Thymus (tissue), 11 donors: ENCODE measurements at regions not wholly inside any gene's neighbourhood (a gene's known extent, or its start where the extent isn't known, plus 50 kb on each side); places are given as distances from the start of the nearest gene placed in this dataset.
A peak's percentile ranks its signal among the peaks of the same experiment; 100 is the strongest.

Experiments used
- DNase-seq, 9 donors: peaks; one replicate each; pipeline ENCODE4 v3.0.0-alpha.2; 2013; ENCODE audit warnings: low spot score in 9 of 9, low read depth in 6 of 9, missing footprints in 1 of 9
- H3K27ac ChIP-seq, 2 donors: one replicate each; pipeline ENCODE4 v1.5.1; 2013; ENCODE audit warnings: control low read depth in 1 of 2, low read depth in 1 of 2, low read length in 1 of 2, mild to moderate bottlenecking in 1 of 2, moderate library complexity in 1 of 2
- H3K27me3 ChIP-seq, 2 donors: one replicate each; pipeline ENCODE4 v1.5.1; 2013; ENCODE audit warnings: low read length in 1 of 2; ENCODE audit not compliant: control insufficient read depth in 2 of 2, insufficient read depth in 1 of 2
- H3K36me3 ChIP-seq, 2 donors: one replicate each; pipeline ENCODE4 v1.5.1; 2013; ENCODE audit warnings: low read length in 1 of 2, mild to moderate bottlenecking in 1 of 2, moderate library complexity in 1 of 2; ENCODE audit not compliant: control insufficient read depth in 2 of 2, insufficient read depth in 2 of 2
- H3K4me1 ChIP-seq, 2 donors: one replicate each; pipeline ENCODE4 v1.5.1; 2013; ENCODE audit warnings: low read length in 2 of 2; ENCODE audit not compliant: control insufficient read depth in 2 of 2, insufficient read depth in 2 of 2
- H3K4me3 ChIP-seq, 2 donors: one replicate each; pipeline ENCODE4 v1.5.1; 2013; ENCODE audit warnings: low read length in 2 of 2, control low read depth in 1 of 2, mild to moderate bottlenecking in 1 of 2
- H3K9me3 ChIP-seq, 2 donors: one replicate each; pipeline ENCODE4 v1.5.1; 2013; ENCODE audit warnings: low read length in 1 of 2, mild to moderate bottlenecking in 1 of 2; ENCODE audit not compliant: control insufficient read depth in 2 of 2, insufficient read depth in 1 of 2
- WGBS: extraction: QIAGEN DNeasy Blood & Tissue Kit; methylation state at CpG from one replicate; pipeline ENCODE4 v1.1.7; 2013; 5-methylcytosine and 5-hydroxymethylcytosine counted together
- donor health status: healthy.

- no peak for DNase-seq
- no peaks in the 10 kb centered on the region for H3K4me1 ChIP-seq
- no peaks in the 10 kb centered on the region for H3K27me3 ChIP-seq
- no peak overlapping the region for H3K27ac ChIP-seq
- H3K9me3 ChIP-seq, result no peaks in the 10 kb centered on the region
- WGBS, result 88% methylated on average over 7 of the region's 7 CpGs
- H3K36me3 ChIP-seq, result no peaks in the 10 kb centered on the region
- no peak overlapping the region for H3K4me3 ChIP-seq
Measured at GRCh38 chr12:46438719-46439319, 66.2 kb upstream of the SLC38A2 start.

GRCh38 chr12:46438256-46438655 lies 65.7 kb upstream of the SLC38A2 start:
- H3K27ac ChIP-seq, result no peak overlapping the region
- no peak for DNase-seq
- H3K9me3 ChIP-seq, result no peaks in the 10 kb centered on the region
- H3K36me3 ChIP-seq, result no peaks in the 10 kb centered on the region
- no peak overlapping the region for H3K4me3 ChIP-seq
- no peaks in the 10 kb centered on the region for H3K4me1 ChIP-seq
- 98% methylated on average over 4 of the region's 4 CpGs for WGBS
- H3K27me3 ChIP-seq, result no peaks in the 10 kb centered on the region

- Histone ChIP-seq H3K4me1 (no peaks in the 10 kb centered on the region), H3K9me3 (no peaks in the 10 kb centered on the region), H3K27me3 (no peaks in the 10 kb centered on the region), H3K27ac (no peak overlapping the region), H3K4me3 (no peak overlapping the region), H3K36me3 (no peaks in the 10 kb centered on the region)
- WGBS, result 96% methylated on average over 2 of the region's 2 CpGs
- DNase-seq, result no peak
Measured at GRCh38 chr12:46437469-46437868, 64.9 kb upstream of the SLC38A2 start.

- DNase-seq, result no peak
- no peaks in the 10 kb centered on the region for H3K36me3 ChIP-seq
- no peaks in the 10 kb centered on the region for H3K27me3 ChIP-seq
- H3K4me3 ChIP-seq, result no peak overlapping the region
- no peaks in the 10 kb centered on the region for H3K9me3 ChIP-seq
- WGBS, result 78% methylated on average over 3 of the region's 3 CpGs
- H3K4me1 ChIP-seq, result no peaks in the 10 kb centered on the region
- no peak overlapping the region for H3K27ac ChIP-seq
Measured at GRCh38 chr12:46436747-46437146, 64.2 kb upstream of the SLC38A2 start.

- no peaks in the 10 kb centered on the region for H3K4me1 ChIP-seq
- H3K27me3 ChIP-seq, result no peaks in the 10 kb centered on the region
- H3K9me3 ChIP-seq, result no peaks in the 10 kb centered on the region
- no peak overlapping the region for H3K4me3 ChIP-seq
- no peak for DNase-seq
- H3K36me3 ChIP-seq, result no peaks in the 10 kb centered on the region
- H3K27ac ChIP-seq, result no peak overlapping the region
Measured at GRCh38 chr12:46435625-46436024, 63.1 kb upstream of the SLC38A2 start.

- Histone ChIP-seq H3K4me1 (no peaks in the 10 kb centered on the region), H3K9me3 (no peaks in the 10 kb centered on the region), H3K36me3 (no peaks in the 10 kb centered on the region), H3K27me3 (no peaks in the 10 kb centered on the region), H3K4me3 (no peak overlapping the region), H3K27ac (no peak overlapping the region)
- no peak for DNase-seq
Measured at GRCh38 chr12:46435029-46435428, 62.5 kb upstream of the SLC38A2 start.

- DNase-seq, result no peak
- no peak overlapping the region for H3K27ac ChIP-seq
- H3K4me3 ChIP-seq, result no peak overlapping the region
- no peaks in the 10 kb centered on the region for H3K4me1 ChIP-seq
- no peaks in the 10 kb centered on the region for H3K36me3 ChIP-seq
- H3K27me3 ChIP-seq, result no peaks in the 10 kb centered on the region
- WGBS, result 99% methylated on average over 3 of the region's 3 CpGs
- no peaks in the 10 kb centered on the region for H3K9me3 ChIP-seq
Measured at GRCh38 chr12:46433829-46434228, 61.3 kb upstream of the SLC38A2 start.

GRCh38 chr12:46432325-46432724 lies 59.8 kb upstream of the SLC38A2 start:
- no peak overlapping the region for H3K4me3 ChIP-seq
- H3K27ac ChIP-seq, result no peak overlapping the region
- no peaks in the 10 kb centered on the region for H3K4me1 ChIP-seq
- H3K27me3 ChIP-seq, result no peaks in the 10 kb centered on the region
- DNase-seq, result no peak
- H3K9me3 ChIP-seq, result no peaks in the 10 kb centered on the region
- WGBS, result 83% methylated on average over 6 of the region's 6 CpGs
- H3K36me3 ChIP-seq, result no peaks in the 10 kb centered on the region

- H3K27ac ChIP-seq, result no peak overlapping the region
- DNase-seq, result peak in 2 of 9 donors; percentile 11 to 48
- 93% methylated on average over 2 of the region's 2 CpGs for WGBS
Measured at GRCh38 chr12:46430340-46430948, 57.9 kb upstream of the SLC38A2 start.

More at GRCh38 chr12:46430340-46430948, 57.9 kb upstream of the SLC38A2 start:
- Histone ChIP-seq H3K4me1 (no peaks in the 10 kb centered on the region), H3K36me3 (no peaks in the 10 kb centered on the region), H3K27me3 (no peaks in the 10 kb centered on the region), H3K4me3 (no peak overlapping the region), H3K9me3 (peaks cover 0 to 7% of the 10 kb centered on the region in 2 donors)
